HCT116 (cell line): ENCODE measurements at regions not wholly inside any gene's neighbourhood (a gene's known extent, or its start where the extent isn't known, plus 50 kb on each side); places are given as distances from the start of the nearest gene placed in this dataset.

Experiments
- ATAC-seq: fragments of 200-7000 bp; cut with Tn5 transposase; 2 replicates; pipeline ENCODE4 v1.9.1; 2020; ENCODE audit warnings: mild to moderate bottlenecking, moderate library complexity
- BruUV-seq: library from RNA; stranded (reverse); fragments of 400-500 nt; replicated peaks from 2 replicates; lab custom pipeline; 2021; lab: Mats Ljungman, UMichigan
- CTCF ChIA-PET: fragments of 300-600 bp; sonication (Branson Sonifier 250); formaldehyde crosslinking; loops from one replicate; lab custom pipeline; 2021; ENCODE audit warnings: antibody characterized with exemption; lab: Charles Lee
- POLR2A ChIA-PET: fragments of 300-600, 350-600 bp; sonication (Branson Sonifier 250); formaldehyde crosslinking; loops from one replicate; lab custom pipeline; 2021; ENCODE audit warnings: antibody characterized with exemption; lab: Charles Lee
- RAD21 ChIA-PET, 2 experiments: fragments of 300-600 bp; sonication (Branson Sonifier 250); formaldehyde crosslinking; loops; one replicate each; lab custom pipeline; 2023; ENCODE audit warnings: low total read pairs in 2 of 2; ENCODE audit not compliant: uncharacterized antibody in 2 of 2, unreplicated experiment in 2 of 2, low non-redundant PET in 1 of 2; lab: Charles Lee
- DNase-seq: peaks from one replicate; pipeline ENCODE4 v3.0.0-alpha.2; 2010; ENCODE audit warnings: low read depth, low spot score
- H2AFZ ChIP-seq: fragments of 200-600 bp; shearing (Covaris generic), sonication (generic); 2 replicates; pipeline ENCODE4 v1.6.1; 2017; ENCODE audit warnings: low read depth, mixed run types, mixed read lengths, antibody characterized with exemption, low read length; ENCODE audit not compliant: poor library complexity, severe bottlenecking
- H3K27ac ChIP-seq: 2 replicates; pipeline ENCODE4 v1.5.1; 2012; ENCODE audit warnings: low read depth, low read length
- H3K27me3 ChIP-seq: fragments of 200-600 bp; sonication (generic); 2 replicates; pipeline ENCODE4 v1.6.1; 2016; ENCODE audit warnings: mixed run types, low read length, mixed read lengths; ENCODE audit not compliant: insufficient read depth
- H3K36me3 ChIP-seq, 2 experiments: fragments of 200-500 bp in 1 of 2; fragments of 200-600 bp in 1 of 2; sonication (Bioruptor generic) in 1 of 2; sonication (generic) in 1 of 2; 2 replicates each; pipeline versions ENCODE4 v1.5.1 to v1.6.1; 2014 to 2016; ENCODE audit warnings: low read length in 2 of 2, inconsistent platforms in 1 of 2, mixed read lengths in 1 of 2, mixed run types in 1 of 2; ENCODE audit not compliant: insufficient read depth in 2 of 2, control insufficient read depth in 1 of 2
- H3K4me1 ChIP-seq, 2 experiments: fragments of 200-600 bp in 1 of 2; sonication (generic) in 1 of 2; 2 replicates each; pipeline versions ENCODE4 v1.5.1 to v1.6.1; 2012 to 2017; ENCODE audit warnings: low read length in 2 of 2, inconsistent platforms in 1 of 2, mild to moderate bottlenecking in 1 of 2, mixed read lengths in 1 of 2, mixed run types in 1 of 2, moderate library complexity in 1 of 2; ENCODE audit not compliant: insufficient read depth in 2 of 2, control insufficient read depth in 1 of 2
- H3K4me2 ChIP-seq: fragments of 200-600 bp; sonication (generic); 2 replicates; pipeline ENCODE4 v1.6.1; 2017; ENCODE audit warnings: mixed run types, low read length, mixed read lengths
- H3K4me3 ChIP-seq, 2 experiments: fragments of 200-600 bp in 1 of 2; sonication (generic) in 1 of 2; replicated peaks in 1 of 2; 2 replicates each; pipeline ENCODE4 v1.5.1; 2011 to 2016; ENCODE audit warnings: low read length in 2 of 2, control low read depth in 1 of 2, low read depth in 1 of 2, mild to moderate bottlenecking in 1 of 2, mixed read lengths in 1 of 2, mixed run types in 1 of 2
- H3K79me2 ChIP-seq: fragments of 200-600 bp; sonication (generic); 2 replicates; pipeline ENCODE4 v1.6.1; 2017; ENCODE audit warnings: mild to moderate bottlenecking, mixed run types, low read length, moderate library complexity, mixed read lengths; ENCODE audit not compliant: insufficient read depth
- H3K9ac ChIP-seq: fragments of 200-600 bp; sonication (generic); 2 replicates; pipeline ENCODE4 v1.6.1; 2016; ENCODE audit warnings: low read length, mixed read lengths
- H3K9me2 ChIP-seq: fragments of 200-600 bp; sonication (generic), shearing (Covaris generic); 2 replicates; pipeline ENCODE4 v1.6.1; 2017; ENCODE audit warnings: mixed run types, mild to moderate bottlenecking, moderate library complexity; ENCODE audit not compliant: insufficient read depth
- H3K9me3 ChIP-seq, 2 experiments: fragments of 200-500 bp in 1 of 2; fragments of 200-600 bp in 1 of 2; sonication (Bioruptor generic) in 1 of 2; sonication (generic) in 1 of 2; 2 replicates each; pipeline ENCODE4 v1.6.1; 2014 to 2017; ENCODE audit warnings: low read length in 2 of 2, mixed read lengths in 2 of 2, inconsistent platforms in 1 of 2, low read depth in 1 of 2, mild to moderate bottlenecking in 1 of 2, mixed run types in 1 of 2, moderate library complexity in 1 of 2; ENCODE audit not compliant: control insufficient read depth in 1 of 2, insufficient read depth in 1 of 2
- H4K20me1 ChIP-seq: fragments of 200-600 bp; sonication (generic), shearing (Covaris generic); 2 replicates; pipeline ENCODE4 v1.6.1; 2017; ENCODE audit warnings: mixed run types, mild to moderate bottlenecking, moderate library complexity; ENCODE audit not compliant: insufficient read depth
- ATF3 ChIP-seq: IDR thresholded peaks from 2 replicates; pipeline ENCODE4 v1.6.1; 2012
- CBX3 ChIP-seq: IDR thresholded peaks from 2 replicates; pipeline ENCODE4 v1.6.1; 2012; ENCODE audit warnings: low read depth
- CEBPB ChIP-seq: IDR thresholded peaks from 2 replicates; pipeline ENCODE4 v1.6.1; 2012; ENCODE audit warnings: low read depth
- EGR1 ChIP-seq: IDR thresholded peaks from 2 replicates; pipeline ENCODE4 v1.6.1; 2012; ENCODE audit warnings: low read depth
- EZH2 ChIP-seq: fragments of 200-600 bp; sonication (generic); IDR thresholded peaks from 2 replicates; pipeline ENCODE4 v1.6.1; 2017; ENCODE audit warnings: antibody characterized with exemption, mixed run types
- FOSL1 ChIP-seq: IDR thresholded peaks from 2 replicates; pipeline ENCODE4 v1.6.1; 2012; ENCODE audit warnings: low read depth
- JUND ChIP-seq: IDR thresholded peaks from 2 replicates; pipeline ENCODE4 v1.6.1; 2012
- POLR2AphosphoS5 ChIP-seq: IDR thresholded peaks from 2 replicates; pipeline ENCODE4 v1.6.1; 2011; ENCODE audit warnings: mild to moderate bottlenecking, low read depth, low read length, moderate library complexity
- RAD21 ChIP-seq: IDR thresholded peaks from 2 replicates; pipeline ENCODE4 v1.6.1; 2012; ENCODE audit warnings: low read depth, mild to moderate bottlenecking
- REST ChIP-seq: IDR thresholded peaks from 2 replicates; pipeline ENCODE4 v1.6.1; 2012; ENCODE audit warnings: low read depth
- SP1 ChIP-seq: IDR thresholded peaks from 2 replicates; pipeline ENCODE4 v1.6.1; 2012; ENCODE audit warnings: low read depth
- SRF ChIP-seq: IDR thresholded peaks from 2 replicates; pipeline ENCODE4 v1.6.1; 2012; ENCODE audit warnings: low read depth
- TCF7L2 ChIP-seq: IDR thresholded peaks from 2 replicates; pipeline ENCODE4 v1.7.0; 2011; ENCODE audit warnings: borderline replicate concordance, inconsistent platforms; ENCODE audit not compliant: insufficient read depth, insufficient read length; ENCODE audit errors: extremely low read depth
- intact Hi-C: fragments of 100-400 bp; cut with micrococcal nuclease; formaldehyde crosslinking; loops from 2 replicates; pipeline ENCODE4 v1.10.0; 2022

GRCh38 chr18:29164020-29164706 is 987.2 kb upstream of the CDH2 start:
- ChIA-PET CTCF (no interaction called here), POLR2A (interaction anchor here (1.5 kb wide), 1 partner anchor 9 kb away, joined by 4 read pairs; no protein-coding TSS in a partner anchor), RAD21 (no interaction called here)
- Histone ChIP-seq H3K36me3 (no peaks in the 10 kb centered on the region), H3K4me1 (peaks cover 14 to 43% of the 10 kb centered on the region in 2 experiments), H4K20me1 (no peaks in the 10 kb centered on the region), H3K9me3 (no peaks in the 10 kb centered on the region), H3K27ac (peak overlapping the region; percentile 61; the same call in 1 of the 2 replicates), H3K4me2 (peak overlapping the region; percentile 54), H3K4me3 (no peak overlapping the region; a peak in 1 of 4 replicates), H2AFZ (no peak overlapping the region), H3K79me2 (no peaks in the 10 kb centered on the region), H3K9ac (peak overlapping the region; percentile 27; the same call in 1 of the 2 replicates), H3K9me2 (no peaks in the 10 kb centered on the region), H3K27me3 (no peaks in the 10 kb centered on the region)
- BruUV-seq, result no TSS peak
- intact Hi-C loops, result no loop called here
- peak; percentile 77 for ATAC-seq
- TF ChIP-seq REST, result no peak
- 0 out of 2 replicates have a peak, but pooled peaks have one; percentile 21 for TF ChIP-seq CBX3
- peak; percentile 29; the same call in 1 of the 2 replicates for TF ChIP-seq CEBPB
- no peak for TF ChIP-seq EZH2
- TF ChIP-seq POLR2AphosphoS5, result peak; percentile 32; the same call in 1 of the 2 replicates
- peak; percentile 95 for TF ChIP-seq FOSL1
- peak; percentile 78 for TF ChIP-seq SP1
- TF ChIP-seq TCF7L2, result no peak
- TF ChIP-seq ATF3, result peak; percentile 46
- TF ChIP-seq SRF, result 0 out of 2 replicates have a peak, but pooled peaks have one; percentile 38
- peak; percentile 90 for TF ChIP-seq JUND
- TF ChIP-seq EGR1, result peak; percentile 83
- 0 out of 2 replicates have a peak, but pooled peaks have one; percentile 14 for TF ChIP-seq RAD21
- DNase-seq, result peak; percentile 72
